HS-27A (cell line): ENCODE measurements at regions not wholly inside any gene's neighbourhood (a gene's known extent, or its start where the extent isn't known, plus 50 kb on each side); places are given as distances from the start of the nearest gene placed in this dataset.

ENCODE experiments used
- DNase-seq: peaks from one replicate; pipeline ENCODE4 v3.0.0-alpha.2; 2012; ENCODE audit warnings: low read depth, missing footprints

- DNase-seq = no peak
Observed at GRCh38 chr17:79470754-79471153, 140.1 kb downstream of the RBFOX3 start.

DNA sequence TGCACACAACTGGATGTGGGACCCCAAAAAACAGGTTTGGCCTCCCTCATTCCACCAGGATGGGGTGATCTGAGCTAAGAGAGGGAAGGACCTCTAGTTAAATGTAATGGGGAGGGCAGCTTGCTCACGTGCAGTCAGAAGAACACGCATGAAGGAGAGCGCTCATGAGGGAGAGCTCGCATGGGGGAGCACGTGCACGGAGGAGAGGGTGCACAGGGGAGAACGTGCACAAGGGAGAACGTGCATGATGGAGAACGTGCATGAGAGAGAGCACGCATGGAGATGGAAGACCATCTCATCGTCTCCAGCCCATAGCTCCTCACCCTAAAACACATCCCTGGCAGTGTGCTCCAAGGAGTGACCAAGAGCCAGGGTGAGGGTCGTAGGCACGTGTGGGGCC lies 141.2 kb downstream of the RBFOX3 start:
- DNase-seq = no peak

DNA sequence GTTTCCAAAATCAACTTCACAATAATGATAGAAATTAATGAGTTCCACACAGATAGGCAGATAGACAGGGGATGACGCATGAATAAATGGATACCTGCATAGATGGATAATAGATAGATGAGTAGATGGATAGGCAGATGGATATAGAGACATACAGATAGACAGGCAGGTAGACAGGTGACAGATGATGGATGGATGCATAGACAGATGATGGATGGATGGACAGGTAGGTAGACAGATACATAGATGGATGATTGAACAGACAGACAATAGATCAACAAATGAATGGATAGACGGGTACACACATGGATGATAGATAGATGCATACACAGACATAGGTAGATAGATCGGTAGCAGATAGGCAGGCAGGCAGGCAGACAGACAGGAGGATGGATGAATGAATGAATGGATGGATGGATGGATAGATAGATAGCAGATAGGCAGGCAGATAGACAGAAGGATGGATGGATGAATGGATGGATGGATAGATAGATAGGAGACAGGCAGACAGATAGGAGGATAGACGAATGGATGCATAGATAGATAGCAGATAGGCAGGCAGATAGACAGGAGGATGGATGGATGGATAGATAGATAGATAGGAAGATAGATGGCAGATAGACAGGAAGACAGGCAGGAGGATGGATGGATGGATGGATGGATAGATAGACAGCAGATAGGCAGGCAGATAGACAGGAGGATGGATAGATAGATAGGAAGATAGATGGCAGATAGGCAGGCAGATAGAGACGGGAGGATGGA lies 142.5 kb downstream of the RBFOX3 start:
- DNase-seq = no peak

- DNase-seq = no peak
Observed at GRCh38 chr17:79466562-79467350, 144.1 kb downstream of the RBFOX3 start.

- no peak for DNase-seq
Observed at GRCh38 chr17:79465681-79466025, 145.2 kb downstream of the RBFOX3 start.

DNA sequence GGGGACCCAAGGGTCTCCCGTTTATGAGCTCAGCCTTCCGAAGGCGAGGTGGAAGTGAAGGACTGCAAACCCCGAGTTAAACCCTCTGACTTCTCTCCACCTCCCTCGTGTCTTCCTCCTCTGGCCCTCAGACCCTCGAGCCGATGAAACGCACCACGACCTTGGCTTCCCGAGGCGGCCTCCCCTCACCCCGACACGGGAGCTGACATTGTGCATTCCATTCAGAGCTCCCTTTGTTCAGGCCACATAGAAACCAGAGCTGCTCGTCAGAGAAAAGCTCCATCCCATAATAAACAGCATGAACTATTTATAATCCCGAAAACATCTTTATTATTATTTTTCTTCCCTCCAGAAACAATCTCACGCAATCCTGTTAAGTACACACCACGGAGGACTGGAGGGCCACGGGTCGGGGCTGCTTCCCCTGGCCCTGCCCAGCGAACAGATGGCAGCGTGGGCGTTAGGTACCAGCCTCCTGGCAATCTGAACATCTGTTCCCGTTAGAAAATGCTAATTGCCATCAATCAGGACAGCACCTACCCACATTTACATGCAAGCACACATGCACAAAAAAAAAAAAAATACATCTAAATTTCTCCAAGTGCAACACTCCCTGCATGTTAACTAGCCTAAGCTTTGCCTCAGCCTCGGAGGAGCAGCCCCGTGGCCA lies 145.7 kb downstream of the RBFOX3 start:
- DNase-seq = no peak

- no peak for DNase-seq
Observed at GRCh38 chr17:79464318-79465010, 146.4 kb downstream of the RBFOX3 start.

GRCh38 chr17:79463421-79464317 lies 147.2 kb downstream of the RBFOX3 start:
- DNase-seq = no peak

GRCh38 chr17:79461041-79461440 lies 149.8 kb downstream of the RBFOX3 start:
- no peak for DNase-seq

- no peak for DNase-seq
Observed at GRCh38 chr17:79459846-79460245, 151.0 kb downstream of the RBFOX3 start.

GRCh38 chr17:79459003-79459655 lies 151.7 kb downstream of the RBFOX3 start:
- no peak for DNase-seq

GRCh38 chr17:79458356-79458755 lies 152.5 kb downstream of the RBFOX3 start:
- DNase-seq = no peak

- no peak for DNase-seq
Observed at GRCh38 chr17:79457889-79458288, 153.0 kb downstream of the RBFOX3 start.

DNA sequence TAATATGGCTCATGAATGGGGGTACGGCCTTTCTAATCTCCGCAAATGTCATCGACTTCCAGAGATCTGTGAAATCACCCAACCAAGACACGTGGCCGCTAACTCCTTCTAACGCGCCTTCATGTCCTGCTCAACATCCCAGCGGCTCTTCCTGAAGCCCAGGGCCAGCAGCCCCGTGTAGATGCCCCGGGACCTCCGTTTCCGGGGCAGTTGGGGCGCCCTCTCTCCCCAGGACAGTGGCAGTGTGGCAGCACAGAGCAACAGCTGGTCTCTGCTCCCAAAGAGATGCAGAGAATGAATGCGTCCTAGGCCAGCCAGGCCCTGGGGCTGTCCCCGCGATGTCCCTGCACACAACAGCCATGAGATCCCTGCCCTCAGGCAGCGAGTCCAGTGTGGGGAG lies 153.5 kb downstream of the RBFOX3 start:
- DNase-seq = no peak

DNA sequence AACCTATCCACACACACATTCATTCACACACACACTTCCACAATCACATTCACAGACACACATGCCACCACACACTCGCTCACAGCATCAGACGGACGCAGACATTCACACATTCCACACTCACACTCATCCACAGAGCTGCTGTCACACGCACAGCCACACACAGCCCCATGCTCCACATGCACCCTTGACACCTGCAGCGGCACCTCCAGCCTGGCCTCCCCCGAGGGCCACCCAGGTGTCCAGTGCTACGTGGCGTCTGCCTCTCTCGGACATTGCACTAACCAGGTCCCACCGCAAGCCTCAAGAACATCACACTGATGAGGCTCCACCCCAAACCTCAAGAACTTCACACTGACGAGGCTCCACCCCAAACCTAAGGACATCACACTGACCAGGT lies 155.2 kb downstream of the RBFOX3 start:
- no peak for DNase-seq

GRCh38 chr17:79454826-79455225 lies 156.0 kb downstream of the RBFOX3 start:
- no peak for DNase-seq

- DNase-seq = no peak
Observed at GRCh38 chr17:79453481-79453880, 157.4 kb downstream of the RBFOX3 start.

GRCh38 chr17:79452706-79453105 lies 158.1 kb downstream of the RBFOX3 start:
- DNase-seq = no peak

GRCh38 chr17:79451167-79451566 lies 159.7 kb downstream of the RBFOX3 start:
- DNase-seq = no peak

- DNase-seq = no peak
Observed at GRCh38 chr17:79446399-79447009, 164.3 kb downstream of the RBFOX3 start.
